ENCODE measurements at regions not wholly inside any gene's neighbourhood (a gene's known extent, or its start where the extent isn't known, plus 50 kb on each side); places are given as distances from the start of the nearest gene placed in this dataset.

DNA sequence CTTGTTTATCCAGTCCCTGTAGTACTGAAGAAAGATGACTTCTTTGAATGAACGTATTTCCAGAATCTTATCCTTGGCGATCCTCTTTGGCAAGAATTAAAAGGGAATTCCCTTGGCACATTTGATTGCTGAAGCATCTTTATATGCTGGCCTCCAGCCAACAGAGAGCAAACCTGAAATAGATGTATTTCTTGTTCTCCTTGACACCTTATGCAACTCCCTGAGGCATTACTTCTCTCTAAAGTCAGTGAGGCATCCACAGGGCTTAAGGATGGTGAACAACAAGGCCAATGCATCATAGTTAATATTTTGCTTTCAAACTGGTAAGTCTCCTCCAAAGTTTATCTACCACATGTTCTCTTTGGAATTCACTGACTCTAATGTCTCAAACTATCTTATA, 450.9 kb upstream of the THRB start:
- H3K27ac ChIP-seq (ENCODE audit: low read depth, low read length): no peak overlapping the region
- no peaks in the 10 kb centered on the region for H3K36me3 ChIP-seq (ENCODE audit: control insufficient read depth, insufficient read depth, low read length)
- H3K27me3 ChIP-seq (ENCODE audit: control insufficient read depth, insufficient read depth, low read length): no peaks in the 10 kb centered on the region
- H3K4me1 ChIP-seq (ENCODE audit: control insufficient read depth, insufficient read depth, low read length): no peaks in the 10 kb centered on the region
- no peak overlapping the region for H3K4me3 ChIP-seq (ENCODE audit: low read length)
- no peak overlapping the region for H3K9ac ChIP-seq (ENCODE audit: low read length)

GRCh38 chr3:24947103-24947502, 452.5 kb upstream of the THRB start:
- Histone ChIP-seq H3K36me3 (ENCODE audit: control insufficient read depth, insufficient read depth, low read length) (no peaks in the 10 kb centered on the region), H3K27me3 (ENCODE audit: control insufficient read depth, insufficient read depth, low read length) (no peaks in the 10 kb centered on the region), H3K4me1 (ENCODE audit: control insufficient read depth, insufficient read depth, low read length) (no peaks in the 10 kb centered on the region), H3K9ac (ENCODE audit: low read length) (no peak overlapping the region), H3K27ac (ENCODE audit: low read depth, low read length) (no peak overlapping the region), H3K4me3 (ENCODE audit: low read length) (no peak overlapping the region)

- H3K4me1 ChIP-seq (ENCODE audit: control insufficient read depth, insufficient read depth, low read length): no peaks in the 10 kb centered on the region
Measured at GRCh38 chr3:24951180-24951579, 456.5 kb upstream of the THRB start.

GRCh38 chr3:24952388-24952787, 457.7 kb upstream of the THRB start:
- Histone ChIP-seq H3K4me3 (ENCODE audit: low read length) (no peak overlapping the region), H3K9ac (ENCODE audit: low read length) (no peak overlapping the region), H3K27me3 (ENCODE audit: control insufficient read depth, insufficient read depth, low read length) (no peaks in the 10 kb centered on the region), H3K27ac (ENCODE audit: low read depth, low read length) (no peak overlapping the region), H3K4me1 (ENCODE audit: control insufficient read depth, insufficient read depth, low read length) (no peaks in the 10 kb centered on the region), H3K36me3 (ENCODE audit: control insufficient read depth, insufficient read depth, low read length) (no peaks in the 10 kb centered on the region)

More at GRCh38 chr3:24951180-24951579, 456.5 kb upstream of the THRB start:
- H3K27ac ChIP-seq (ENCODE audit: low read depth, low read length): no peak overlapping the region
- H3K27me3 ChIP-seq (ENCODE audit: control insufficient read depth, insufficient read depth, low read length): no peaks in the 10 kb centered on the region
- no peaks in the 10 kb centered on the region for H3K36me3 ChIP-seq (ENCODE audit: control insufficient read depth, insufficient read depth, low read length)
- no peak overlapping the region for H3K4me3 ChIP-seq (ENCODE audit: low read length)
- no peak overlapping the region for H3K9ac ChIP-seq (ENCODE audit: low read length)

- Histone ChIP-seq H3K27ac (ENCODE audit: low read depth, low read length) (no peak overlapping the region), H3K4me3 (ENCODE audit: low read length) (no peak overlapping the region)
Measured at GRCh38 chr3:24953060-24953771, 458.6 kb upstream of the THRB start.

DNA sequence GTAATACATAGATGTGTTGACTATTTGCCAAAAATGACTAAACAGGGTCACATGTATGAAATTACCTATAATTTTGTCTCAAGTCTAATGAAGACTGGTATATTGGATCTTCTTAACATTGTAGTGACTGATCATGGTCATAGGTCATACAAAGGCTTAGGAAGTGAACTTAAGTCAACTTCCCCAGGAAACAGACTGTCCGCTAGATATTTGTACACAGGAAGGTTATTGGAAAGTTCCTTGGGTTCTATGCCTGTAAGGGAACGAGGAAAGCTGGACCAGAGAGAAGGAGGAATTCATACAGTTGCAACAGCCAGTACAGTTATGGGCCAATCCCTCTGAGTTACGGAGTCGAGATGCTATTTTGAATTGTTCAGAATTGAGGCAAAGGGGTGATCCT, 462.0 kb upstream of the THRB start:
- Histone ChIP-seq H3K4me3 (ENCODE audit: low read length) (no peak overlapping the region), H3K9ac (ENCODE audit: low read length) (no peak overlapping the region), H3K4me1 (ENCODE audit: control insufficient read depth, insufficient read depth, low read length) (no peaks in the 10 kb centered on the region), H3K27me3 (ENCODE audit: control insufficient read depth, insufficient read depth, low read length) (no peaks in the 10 kb centered on the region), H3K27ac (ENCODE audit: low read depth, low read length) (no peak overlapping the region), H3K36me3 (ENCODE audit: control insufficient read depth, insufficient read depth, low read length) (no peaks in the 10 kb centered on the region)

More at GRCh38 chr3:24953060-24953771, 458.6 kb upstream of the THRB start:
- no peaks in the 10 kb centered on the region for H3K36me3 ChIP-seq (ENCODE audit: control insufficient read depth, insufficient read depth, low read length)
- H3K9ac ChIP-seq (ENCODE audit: low read length): no peak overlapping the region
- no peaks in the 10 kb centered on the region for H3K27me3 ChIP-seq (ENCODE audit: control insufficient read depth, insufficient read depth, low read length)
- H3K4me1 ChIP-seq (ENCODE audit: control insufficient read depth, insufficient read depth, low read length): no peaks in the 10 kb centered on the region

- H3K4me1 ChIP-seq (ENCODE audit: control insufficient read depth, insufficient read depth, low read length): no peaks in the 10 kb centered on the region
- no peak overlapping the region for H3K4me3 ChIP-seq (ENCODE audit: low read length)
- H3K27me3 ChIP-seq (ENCODE audit: control insufficient read depth, insufficient read depth, low read length): no peaks in the 10 kb centered on the region
- H3K27ac ChIP-seq (ENCODE audit: low read depth, low read length): no peak overlapping the region
- H3K36me3 ChIP-seq (ENCODE audit: control insufficient read depth, insufficient read depth, low read length): no peaks in the 10 kb centered on the region
- H3K9ac ChIP-seq (ENCODE audit: low read length): no peak overlapping the region
Measured at GRCh38 chr3:24958271-24958670, 463.6 kb upstream of the THRB start.

GRCh38 chr3:24958910-24959447, 464.3 kb upstream of the THRB start:
- Histone ChIP-seq H3K9ac (ENCODE audit: low read length) (no peak overlapping the region), H3K27me3 (ENCODE audit: control insufficient read depth, insufficient read depth, low read length) (no peaks in the 10 kb centered on the region), H3K36me3 (ENCODE audit: control insufficient read depth, insufficient read depth, low read length) (no peaks in the 10 kb centered on the region), H3K4me1 (ENCODE audit: control insufficient read depth, insufficient read depth, low read length) (no peaks in the 10 kb centered on the region), H3K27ac (ENCODE audit: low read depth, low read length) (no peak overlapping the region), H3K4me3 (ENCODE audit: low read length) (no peak overlapping the region)

DNA sequence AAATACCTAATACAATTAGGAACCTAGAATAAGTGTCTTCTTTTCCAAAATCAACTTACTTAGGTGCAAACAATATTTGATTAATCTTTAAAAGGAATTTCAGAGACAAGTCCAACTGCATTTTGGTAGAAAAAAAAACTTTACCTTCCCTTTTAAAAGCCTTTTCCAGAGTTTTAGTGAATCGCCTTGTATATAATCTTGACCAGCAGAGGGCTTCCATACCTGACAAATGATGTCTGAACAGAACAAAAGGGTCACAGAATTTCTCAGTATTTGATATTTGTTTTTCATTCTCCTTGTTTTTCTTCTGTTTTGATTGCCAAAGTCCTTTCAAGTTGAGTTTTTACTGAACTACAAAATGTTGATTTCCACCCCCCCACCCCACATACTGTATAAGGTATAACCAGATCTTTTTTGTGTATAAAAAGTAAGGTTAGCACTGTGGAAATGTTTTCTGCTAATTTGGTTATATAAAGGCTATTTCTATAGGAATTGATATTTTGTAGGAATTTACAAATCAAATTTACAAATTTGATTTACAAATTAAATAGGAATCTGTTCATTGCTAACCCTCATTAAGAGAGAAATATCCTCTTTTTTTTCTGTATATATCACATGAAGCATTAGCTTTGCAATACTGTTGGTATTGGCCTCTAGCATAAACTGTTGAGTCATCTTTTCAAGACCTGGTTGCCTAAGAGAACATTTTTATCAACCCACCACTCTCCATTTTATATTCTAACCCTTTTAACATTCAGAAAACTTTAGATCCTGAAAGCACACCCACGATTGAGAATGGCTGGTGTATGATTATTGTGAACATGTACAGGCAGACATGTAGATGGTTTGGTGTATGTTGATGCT, 464.1 kb upstream of the RARB start:
- no peak overlapping the region for H3K4me3 ChIP-seq (ENCODE audit: low read length)
- H3K27me3 ChIP-seq (ENCODE audit: control insufficient read depth, insufficient read depth, low read length): no peaks in the 10 kb centered on the region
- no peaks in the 10 kb centered on the region for H3K36me3 ChIP-seq (ENCODE audit: control insufficient read depth, insufficient read depth, low read length)
- no peaks in the 10 kb centered on the region for H3K4me1 ChIP-seq (ENCODE audit: control insufficient read depth, insufficient read depth, low read length)
- no peak overlapping the region for H3K27ac ChIP-seq (ENCODE audit: low read depth, low read length)
- no peak overlapping the region for H3K9ac ChIP-seq (ENCODE audit: low read length)

GRCh38 chr3:24965706-24966385, 462.2 kb upstream of the RARB start:
- H3K36me3 ChIP-seq (ENCODE audit: control insufficient read depth, insufficient read depth, low read length): no peaks in the 10 kb centered on the region
- no peaks in the 10 kb centered on the region for H3K27me3 ChIP-seq (ENCODE audit: control insufficient read depth, insufficient read depth, low read length)
- no peaks in the 10 kb centered on the region for H3K4me1 ChIP-seq (ENCODE audit: control insufficient read depth, insufficient read depth, low read length)
- H3K9ac ChIP-seq (ENCODE audit: low read length): no peak overlapping the region
- H3K4me3 ChIP-seq (ENCODE audit: low read length): no peak overlapping the region
- no peak overlapping the region for H3K27ac ChIP-seq (ENCODE audit: low read depth, low read length)

DNA sequence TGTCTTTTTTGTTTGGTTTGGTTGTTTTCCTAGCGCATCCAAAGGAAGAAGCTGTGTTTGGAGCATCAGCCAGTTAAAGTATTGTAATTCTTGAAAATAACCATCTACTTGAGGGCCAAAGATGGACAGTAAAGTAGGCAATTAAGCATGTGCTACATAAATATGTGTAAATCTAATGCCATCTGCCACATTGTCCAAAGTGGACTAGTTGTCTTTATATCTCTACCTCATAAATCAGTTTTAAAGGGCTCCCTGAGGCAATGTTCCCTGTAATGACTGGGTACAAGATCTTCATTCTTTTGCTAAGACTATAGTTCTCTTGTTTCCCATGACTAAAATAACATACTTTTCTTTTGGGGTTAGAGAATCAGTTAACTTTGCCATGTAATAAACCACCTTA, 460.0 kb upstream of the RARB start:
- no peak overlapping the region for H3K9ac ChIP-seq (ENCODE audit: low read length)

GRCh38 chr3:24972491-24972890, 455.6 kb upstream of the RARB start:
- no peaks in the 10 kb centered on the region for H3K36me3 ChIP-seq (ENCODE audit: control insufficient read depth, insufficient read depth, low read length)
- no peaks in the 10 kb centered on the region for H3K27me3 ChIP-seq (ENCODE audit: control insufficient read depth, insufficient read depth, low read length)

More for the DNA sequence above, 460.0 kb upstream of the RARB start:
- no peak overlapping the region for H3K4me3 ChIP-seq (ENCODE audit: low read length)
- no peaks in the 10 kb centered on the region for H3K36me3 ChIP-seq (ENCODE audit: control insufficient read depth, insufficient read depth, low read length)
- no peaks in the 10 kb centered on the region for H3K4me1 ChIP-seq (ENCODE audit: control insufficient read depth, insufficient read depth, low read length)
- H3K27ac ChIP-seq (ENCODE audit: low read depth, low read length): no peak overlapping the region
- no peaks in the 10 kb centered on the region for H3K27me3 ChIP-seq (ENCODE audit: control insufficient read depth, insufficient read depth, low read length)

More at GRCh38 chr3:24972491-24972890, 455.6 kb upstream of the RARB start:
- Histone ChIP-seq H3K9ac (ENCODE audit: low read length) (no peak overlapping the region), H3K4me3 (ENCODE audit: low read length) (no peak overlapping the region), H3K4me1 (ENCODE audit: control insufficient read depth, insufficient read depth, low read length) (no peaks in the 10 kb centered on the region), H3K27ac (ENCODE audit: low read depth, low read length) (no peak overlapping the region)

All from rectal smooth muscle tissue (tissue), 1 donor.